Endothelial cell of hepatic sinusoid (primary cell): ENCODE measurements at regions not wholly inside any gene's neighbourhood (a gene's known extent, or its start where the extent isn't known, plus 50 kb on each side); places are given as distances from the start of the nearest gene placed in this dataset.

Experiments used
- in situ Hi-C: cut with HindIII; loops from 2 replicates; pipeline ENCODE4 v1.10.0; 2017; ENCODE audit warnings: low sequenced_read_pairs

- in situ Hi-C loops: no loop called here
These were observed 376.3 kb upstream of the PRMT6 start for GRCh38 chr1:106680216-106680615.

GRCh38 chr1:106680776-106681344 lies 375.6 kb upstream of the PRMT6 start:
- in situ Hi-C loops: no loop called here

GRCh38 chr1:106681939-106682522 lies 374.4 kb upstream of the PRMT6 start:
- in situ Hi-C loops: no loop called here

- in situ Hi-C loops: no loop called here
These were observed 368.0 kb upstream of the PRMT6 start for GRCh38 chr1:106688446-106688845.

GRCh38 chr1:106698660-106699059 lies 357.8 kb upstream of the PRMT6 start:
- in situ Hi-C loops: no loop called here

- in situ Hi-C loops: no loop called here
These were observed 357.0 kb upstream of the PRMT6 start for GRCh38 chr1:106699433-106699832.

- in situ Hi-C loops: no loop called here
These were observed 356.3 kb upstream of the PRMT6 start for GRCh38 chr1:106700211-106700610.

GRCh38 chr1:106705971-106706370 lies 350.5 kb upstream of the PRMT6 start:
- in situ Hi-C loops: no loop called here

- in situ Hi-C loops: no loop called here
These were observed 338.9 kb upstream of the PRMT6 start for GRCh38 chr1:106717591-106717990.

- in situ Hi-C loops: no loop called here
These were observed 334.7 kb upstream of the PRMT6 start for GRCh38 chr1:106721790-106722189.

- in situ Hi-C loops: no loop called here
These were observed 334.0 kb upstream of the PRMT6 start for GRCh38 chr1:106722466-106722865.

- in situ Hi-C loops: no loop called here
These were observed 329.3 kb upstream of the PRMT6 start for GRCh38 chr1:106727171-106727570.

- in situ Hi-C loops: no loop called here
These were observed 309.9 kb upstream of the PRMT6 start for GRCh38 chr1:106746448-106747085.

GRCh38 chr1:106747232-106747631 lies 309.2 kb upstream of the PRMT6 start:
- in situ Hi-C loops: no loop called here

GRCh38 chr1:106747791-106748190 lies 308.7 kb upstream of the PRMT6 start:
- in situ Hi-C loops: no loop called here

GRCh38 chr1:106748606-106749005 lies 307.9 kb upstream of the PRMT6 start:
- in situ Hi-C loops: no loop called here

- in situ Hi-C loops: no loop called here
These were observed 307.0 kb upstream of the PRMT6 start for GRCh38 chr1:106749491-106749890.

- in situ Hi-C loops: no loop called here
These were observed 306.6 kb upstream of the PRMT6 start for GRCh38 chr1:106749906-106750305.

- in situ Hi-C loops: no loop called here
These were observed 305.5 kb upstream of the PRMT6 start for GRCh38 chr1:106751002-106751401.

- in situ Hi-C loops: no loop called here
These were observed 303.4 kb upstream of the PRMT6 start for GRCh38 chr1:106753066-106753465.

- in situ Hi-C loops: no loop called here
These were observed 301.5 kb upstream of the PRMT6 start for GRCh38 chr1:106754957-106755356.

GRCh38 chr1:106755682-106756406 lies 300.6 kb upstream of the PRMT6 start:
- in situ Hi-C loops: no loop called here
